HG03571 (cell line): ENCODE measurements at regions not wholly inside any gene's neighbourhood (a gene's known extent, or its start where the extent isn't known, plus 50 kb on each side); places are given as distances from the start of the nearest gene placed in this dataset.

Experiments used
- ATAC-seq: cut with Tn5 transposase; IDR thresholded peaks from one replicate; pipeline ENCODE4 v1.9.1; 2021; ENCODE audit not compliant: unreplicated experiment

GRCh38 chr1:65090406-65090805, 57.6 kb upstream of the AK4 start:
- ATAC-seq = no peak

DNA sequence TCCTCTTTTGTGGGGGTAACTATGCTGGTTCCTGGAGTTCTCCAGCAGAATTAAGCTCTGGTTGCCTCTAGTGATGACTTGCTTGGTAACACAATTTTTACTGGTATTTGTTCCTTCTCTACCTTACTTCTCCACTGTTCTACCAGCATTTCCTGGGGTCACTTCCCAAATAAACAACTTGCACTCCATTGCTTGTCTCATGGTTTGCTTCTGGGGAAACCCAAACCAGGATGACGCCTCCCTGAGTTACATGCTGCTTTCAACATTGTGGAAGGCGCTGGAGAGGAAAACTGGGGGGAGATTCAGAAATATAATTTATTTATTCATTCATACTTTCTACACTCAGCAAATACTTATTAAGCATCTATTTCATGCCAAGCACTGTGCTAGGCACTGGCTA, 55.3 kb upstream of the AK4 start:
- no peak for ATAC-seq

DNA sequence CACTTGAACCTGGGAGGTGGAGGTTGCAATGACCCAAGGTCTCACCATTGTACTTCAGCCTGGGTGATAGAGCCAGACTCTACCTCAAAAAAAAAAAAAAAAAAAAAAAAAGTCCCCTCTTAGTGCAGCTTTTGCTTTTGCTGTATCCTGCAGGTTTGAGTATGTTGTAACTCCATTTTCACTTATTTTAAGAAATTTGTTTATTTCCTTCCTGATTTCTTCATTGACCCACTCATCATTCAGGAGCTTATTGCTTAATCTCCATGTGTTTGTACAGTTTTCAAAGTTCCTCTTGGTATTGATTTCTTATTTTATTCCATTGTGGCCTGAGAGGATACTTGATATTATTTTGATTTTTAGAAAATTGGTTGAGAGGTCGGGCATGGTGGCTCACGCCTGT, 50.9 kb upstream of the AK4 start:
- no peak for ATAC-seq
